ENCODE measurements at regions not wholly inside any gene's neighbourhood (a gene's known extent, or its start where the extent isn't known, plus 50 kb on each side); places are given as distances from the start of the nearest gene placed in this dataset.

DNA sequence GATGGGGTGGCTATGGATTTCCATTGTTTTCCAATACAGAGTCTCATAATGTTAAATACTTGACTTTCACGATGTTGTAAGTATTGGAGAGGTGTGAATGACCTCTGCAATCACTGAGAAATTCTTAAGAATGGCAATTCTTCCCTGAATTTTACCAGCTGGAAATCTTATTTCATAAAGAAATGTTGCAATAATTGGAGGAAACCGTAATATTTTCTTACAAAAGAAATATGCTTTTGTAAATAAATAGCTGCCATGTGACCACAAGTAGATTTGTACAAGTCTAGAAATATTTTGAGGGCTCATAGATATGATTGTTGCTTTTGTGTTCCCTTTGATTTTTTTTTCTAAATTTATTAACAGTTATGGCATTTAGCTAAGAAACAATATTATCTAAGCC is 308.7 kb upstream of the ATP2B1 start:
- Histone ChIP-seq H3K36me3 (no peaks in the 10 kb centered on the region), H3K27me3 (no peaks in the 10 kb centered on the region), H3K4me3 (no peak overlapping the region), H3K9me3 (no peaks in the 10 kb centered on the region), H3K4me1 (no peaks in the 10 kb centered on the region), H3K27ac (no peak overlapping the region)
- intact Hi-C loops (cut with DNase I; ENCODE audit: low total_unique reads) = no loop called here
- no peak for DNase-seq (ENCODE audit: low spot score in 2 of 2)
- TF ChIP-seq POLR2AphosphoS5 (IDR thresholded peaks at IDR 0.05) (no peak), POLR2A (IDR thresholded peaks at IDR 0.05) (no peak)
- TF ChIP-seq, protein P1, sequence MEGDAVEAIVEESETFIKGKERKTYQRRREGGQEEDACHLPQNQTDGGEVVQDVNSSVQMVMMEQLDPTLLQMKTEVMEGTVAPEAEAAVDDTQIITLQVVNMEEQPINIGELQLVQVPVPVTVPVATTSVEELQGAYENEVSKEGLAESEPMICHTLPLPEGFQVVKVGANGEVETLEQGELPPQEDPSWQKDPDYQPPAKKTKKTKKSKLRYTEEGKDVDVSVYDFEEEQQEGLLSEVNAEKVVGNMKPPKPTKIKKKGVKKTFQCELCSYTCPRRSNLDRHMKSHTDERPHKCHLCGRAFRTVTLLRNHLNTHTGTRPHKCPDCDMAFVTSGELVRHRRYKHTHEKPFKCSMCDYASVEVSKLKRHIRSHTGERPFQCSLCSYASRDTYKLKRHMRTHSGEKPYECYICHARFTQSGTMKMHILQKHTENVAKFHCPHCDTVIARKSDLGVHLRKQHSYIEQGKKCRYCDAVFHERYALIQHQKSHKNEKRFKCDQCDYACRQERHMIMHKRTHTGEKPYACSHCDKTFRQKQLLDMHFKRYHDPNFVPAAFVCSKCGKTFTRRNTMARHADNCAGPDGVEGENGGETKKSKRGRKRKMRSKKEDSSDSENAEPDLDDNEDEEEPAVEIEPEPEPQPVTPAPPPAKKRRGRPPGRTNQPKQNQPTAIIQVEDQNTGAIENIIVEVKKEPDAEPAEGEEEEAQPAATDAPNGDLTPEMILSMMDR (IDR thresholded peaks at IDR 0.05) = no peak

DNA sequence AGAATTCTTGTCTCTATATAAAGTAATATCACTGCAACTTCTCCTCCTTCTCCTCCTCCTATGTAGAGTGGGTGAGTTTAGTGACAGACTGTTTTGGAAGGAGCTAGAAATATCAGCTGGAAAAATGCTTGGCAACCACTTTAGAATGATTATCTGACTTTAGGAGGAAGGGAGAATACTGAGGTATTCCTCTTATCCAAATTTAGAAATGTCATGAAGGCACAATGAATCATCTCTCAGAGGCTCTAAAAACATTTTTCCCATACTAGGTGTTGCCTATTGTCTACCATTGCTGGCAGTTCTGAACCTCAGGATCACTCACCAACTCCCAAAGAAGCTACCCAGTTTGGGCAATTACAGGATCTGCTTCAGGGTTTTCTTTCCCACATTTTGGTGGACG is 306.6 kb upstream of the ATP2B1 start:
- Histone ChIP-seq H3K27me3 (no peaks in the 10 kb centered on the region), H3K36me3 (no peaks in the 10 kb centered on the region), H3K4me3 (no peak overlapping the region), H3K4me1 (no peaks in the 10 kb centered on the region), H3K9me3 (no peaks in the 10 kb centered on the region), H3K27ac (no peak overlapping the region)
- no peak for DNase-seq (ENCODE audit: low spot score in 2 of 2)
- TF ChIP-seq POLR2A (IDR thresholded peaks at IDR 0.05) = no peak
- TF ChIP-seq POLR2AphosphoS5 (IDR thresholded peaks at IDR 0.05) = no peak
- TF ChIP-seq, protein P1 (IDR thresholded peaks at IDR 0.05) = no peak
- intact Hi-C loops (cut with DNase I; ENCODE audit: low total_unique reads) = no loop called here

DNA sequence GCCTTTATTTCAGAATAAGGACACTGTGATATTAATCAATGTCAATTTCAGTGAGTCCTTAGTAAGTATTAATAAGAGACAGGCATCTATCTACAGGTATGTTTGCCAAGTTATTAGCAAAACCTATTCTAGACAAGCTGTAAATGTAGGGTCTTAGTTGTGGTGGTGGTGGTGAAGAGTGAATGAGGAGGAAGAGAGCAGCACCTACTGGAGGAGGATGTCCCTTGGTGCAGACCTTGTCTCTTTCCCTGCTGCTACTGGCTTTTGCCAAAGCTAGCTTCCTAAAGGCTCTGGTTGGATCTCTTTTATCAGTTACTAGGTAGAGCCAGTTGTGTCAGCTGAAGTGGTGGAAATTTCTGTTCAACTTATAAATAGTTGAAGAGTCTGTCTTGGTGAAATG is 304.8 kb upstream of the ATP2B1 start:
- H3K4me1 ChIP-seq = no peaks in the 10 kb centered on the region
- intact Hi-C loops (cut with DNase I; ENCODE audit: low total_unique reads) = no loop called here

DNA sequence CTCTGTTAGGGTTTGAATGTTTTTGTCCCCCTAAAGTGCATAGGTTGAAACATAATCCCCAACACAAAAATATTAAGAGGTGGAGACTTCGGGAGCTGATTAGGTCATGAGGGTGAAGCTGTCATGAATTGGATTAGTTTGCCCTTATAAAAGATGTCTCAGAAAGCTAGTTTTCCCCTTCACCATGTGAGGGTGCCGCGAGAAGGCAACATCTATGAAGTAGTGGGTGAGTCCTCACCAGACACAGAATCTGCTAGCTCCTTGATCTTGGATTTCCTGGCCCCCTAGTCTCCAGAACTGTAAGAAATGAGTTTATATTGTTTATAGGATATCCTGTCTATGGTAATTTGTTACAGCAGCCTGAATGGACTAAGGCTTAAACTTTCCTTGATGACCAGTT is 301.5 kb upstream of the ATP2B1 start:
- no peaks in the 10 kb centered on the region for H3K4me1 ChIP-seq
- intact Hi-C loops (cut with DNase I; ENCODE audit: low total_unique reads) = no loop called here
- no peaks in the 10 kb centered on the region for H3K9me3 ChIP-seq
- no peak for DNase-seq (ENCODE audit: low spot score in 2 of 2)
- no peak overlapping the region for H3K4me3 ChIP-seq
- TF ChIP-seq POLR2AphosphoS5 (IDR thresholded peaks at IDR 0.05) (no peak), POLR2A (IDR thresholded peaks at IDR 0.05) (no peak)
- no peaks in the 10 kb centered on the region for H3K27me3 ChIP-seq
- no peaks in the 10 kb centered on the region for H3K36me3 ChIP-seq
- H3K27ac ChIP-seq = no peak overlapping the region

More for the DNA sequence above, 304.8 kb upstream of the ATP2B1 start:
- Histone ChIP-seq H3K36me3 (no peaks in the 10 kb centered on the region), H3K9me3 (no peaks in the 10 kb centered on the region), H3K27ac (no peak overlapping the region), H3K27me3 (no peaks in the 10 kb centered on the region), H3K4me3 (no peak overlapping the region)
- TF ChIP-seq POLR2A (IDR thresholded peaks at IDR 0.05) (no peak), POLR2AphosphoS5 (IDR thresholded peaks at IDR 0.05) (no peak)
- TF ChIP-seq, protein P1 (IDR thresholded peaks at IDR 0.05) = no peak
- DNase-seq (ENCODE audit: low spot score in 2 of 2) = no peak

DNA sequence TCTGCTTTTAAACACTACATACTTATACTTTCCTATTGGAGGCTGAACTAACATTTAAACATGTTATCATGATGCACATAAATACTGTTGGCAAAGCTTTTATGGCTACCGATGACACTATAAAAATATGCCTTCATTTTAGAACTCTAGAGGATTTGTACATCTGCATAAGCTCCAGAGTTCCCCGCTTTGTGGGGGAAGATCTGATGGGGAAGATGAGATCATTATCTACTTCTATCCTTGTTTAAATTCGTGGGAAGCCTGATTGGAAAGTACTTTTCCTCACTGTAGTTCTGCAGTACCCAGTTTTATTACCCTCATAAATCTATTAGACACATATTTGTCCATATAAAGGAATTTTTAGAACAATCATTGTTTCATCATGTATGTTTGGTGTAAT is 299.6 kb upstream of the ATP2B1 start:
- no peaks in the 10 kb centered on the region for H3K36me3 ChIP-seq
- no peaks in the 10 kb centered on the region for H3K4me1 ChIP-seq
- no peak for DNase-seq (ENCODE audit: low spot score in 2 of 2)
- no peak overlapping the region for H3K27ac ChIP-seq
- TF ChIP-seq POLR2AphosphoS5 (IDR thresholded peaks at IDR 0.05) (no peak), POLR2A (IDR thresholded peaks at IDR 0.05) (no peak)
- TF ChIP-seq, protein P1 (IDR thresholded peaks at IDR 0.05) = no peak
- H3K27me3 ChIP-seq = no peaks in the 10 kb centered on the region
- no peak overlapping the region for H3K4me3 ChIP-seq
- H3K9me3 ChIP-seq = no peaks in the 10 kb centered on the region
- intact Hi-C loops (cut with DNase I; ENCODE audit: low total_unique reads) = no loop called here
